ENCODE measurements at regions not wholly inside any gene's neighbourhood (a gene's known extent, or its start where the extent isn't known, plus 50 kb on each side); places are given as distances from the start of the nearest gene placed in this dataset.
"Not testable (repeated sequence)": the region's sequence is repeated elsewhere in the genome, so short reads cannot be mapped to it uniquely, and the experiment has no call there.

GRCh38 chr2:111670776-111671175 is 213.2 kb downstream of the ANAPC1 start:
- H3K18ac ChIP-seq (ENCODE audit: low read length) = no peak overlapping the region
- H3K9me3 ChIP-seq (ENCODE audit: insufficient read depth, low read depth, low read length) = peaks cover 14% of the 10 kb centered on the region
- no CpG with 5 or more reads among the region's 6 CpGs for WGBS (ENCODE audit: extremely low coverage, insufficient coverage, insufficient read length)
- no peak overlapping the region for H3K14ac ChIP-seq (ENCODE audit: low read length)
- no peak overlapping the region for H4K12ac ChIP-seq (ENCODE audit: low read depth, low read length)
- H3K4me2 ChIP-seq (ENCODE audit: low read length) = no peak overlapping the region
- no peaks in the 10 kb centered on the region for H3K4me1 ChIP-seq (ENCODE audit: control insufficient read depth in 1 of 2, insufficient read depth in 2 of 2, low read length in 2 of 2)
- H3K9ac ChIP-seq (ENCODE audit: low read length) = no peak overlapping the region
- no peak overlapping the region for H3K4ac ChIP-seq (ENCODE audit: low read depth, low read length)
- DNase-seq = no peak
- no peak overlapping the region for H3K4me3 ChIP-seq (ENCODE audit: low read depth, low read length)
- H2AFZ ChIP-seq (ENCODE audit: insufficient read depth, low read length, poor library complexity) = no peak overlapping the region
- H3K27ac ChIP-seq (ENCODE audit: low read depth, low read length) = no peak overlapping the region
- H2BK12ac ChIP-seq (ENCODE audit: low read length) = no peak overlapping the region
- no peaks in the 10 kb centered on the region for H3K79me1 ChIP-seq (ENCODE audit: low read length)
- H4K91ac ChIP-seq (ENCODE audit: low read depth, low read length) = no peak overlapping the region
- no peak overlapping the region for H2AK5ac ChIP-seq (ENCODE audit: low read length)
- no peak overlapping the region for H4K8ac ChIP-seq (ENCODE audit: low read depth, low read length)
- H3K27me3 ChIP-seq (ENCODE audit: insufficient read depth, low read length) = no peaks in the 10 kb centered on the region
- H2BK5ac ChIP-seq (ENCODE audit: low read depth, low read length, poor library complexity) = no peak overlapping the region
- H3K79me2 ChIP-seq (ENCODE audit: control insufficient read depth, insufficient read depth, low read length, poor library complexity) = no peaks in the 10 kb centered on the region
- no peak overlapping the region for H3K23ac ChIP-seq (ENCODE audit: low read length)
- H3K36me3 ChIP-seq (ENCODE audit: control insufficient read depth in 1 of 2, insufficient read depth in 2 of 2, low read length in 2 of 2) = no peaks in the 10 kb centered on the region
- no peak overlapping the region for H2BK120ac ChIP-seq (ENCODE audit: insufficient read depth, low read length, poor library complexity)

- no peaks in the 10 kb centered on the region for H3K4me1 ChIP-seq (ENCODE audit: control insufficient read depth in 1 of 2, insufficient read depth in 2 of 2, low read length in 2 of 2)
- H3K27me3 ChIP-seq (ENCODE audit: insufficient read depth, low read length) = no peaks in the 10 kb centered on the region
- H3K4me3 ChIP-seq (ENCODE audit: low read depth, low read length) = no peak overlapping the region
- H3K18ac ChIP-seq (ENCODE audit: low read length) = no peak overlapping the region
- H3K36me3 ChIP-seq (ENCODE audit: control insufficient read depth in 1 of 2, insufficient read depth in 2 of 2, low read length in 2 of 2) = no peaks in the 10 kb centered on the region
- H3K4me2 ChIP-seq (ENCODE audit: low read length) = no peak overlapping the region
- no peak overlapping the region for H2AFZ ChIP-seq (ENCODE audit: insufficient read depth, low read length, poor library complexity)
- no peak overlapping the region for H4K12ac ChIP-seq (ENCODE audit: low read depth, low read length)
- H4K91ac ChIP-seq (ENCODE audit: low read depth, low read length) = no peak overlapping the region
- H3K79me2 ChIP-seq (ENCODE audit: control insufficient read depth, insufficient read depth, low read length, poor library complexity) = no peaks in the 10 kb centered on the region
- no peak overlapping the region for H3K23ac ChIP-seq (ENCODE audit: low read length)
- H3K9ac ChIP-seq (ENCODE audit: low read length) = no peak overlapping the region
- no CpG with 5 or more reads among the region's 15 CpGs for WGBS (ENCODE audit: extremely low coverage, insufficient coverage, insufficient read length)
- H2BK12ac ChIP-seq (ENCODE audit: low read length) = no peak overlapping the region
- peak in 1 of 2 donors; percentile 31 for DNase-seq
- no peak overlapping the region for H3K4ac ChIP-seq (ENCODE audit: low read depth, low read length)
- H2BK120ac ChIP-seq (ENCODE audit: insufficient read depth, low read length, poor library complexity) = no peak overlapping the region
- H3K27ac ChIP-seq (ENCODE audit: low read depth, low read length) = no peak overlapping the region
- no peaks in the 10 kb centered on the region for H3K79me1 ChIP-seq (ENCODE audit: low read length)
- no peak overlapping the region for H3K14ac ChIP-seq (ENCODE audit: low read length)
- H2BK5ac ChIP-seq (ENCODE audit: low read depth, low read length, poor library complexity) = no peak overlapping the region
- H4K8ac ChIP-seq (ENCODE audit: low read depth, low read length) = no peak overlapping the region
- peaks cover 13% of the 10 kb centered on the region for H3K9me3 ChIP-seq (ENCODE audit: insufficient read depth, low read depth, low read length)
- H2AK5ac ChIP-seq (ENCODE audit: low read length) = no peak overlapping the region
Observed at GRCh38 chr2:111671426-111672150, 212.4 kb downstream of the ANAPC1 start.

- H2AK5ac ChIP-seq (ENCODE audit: low read length); H4K8ac ChIP-seq (ENCODE audit: low read depth, low read length); H3K9ac ChIP-seq (ENCODE audit: low read length); H3K18ac ChIP-seq (ENCODE audit: low read length); H2AFZ ChIP-seq (ENCODE audit: insufficient read depth, low read length, poor library complexity); H4K12ac ChIP-seq (ENCODE audit: low read depth, low read length); H3K4ac ChIP-seq (ENCODE audit: low read depth, low read length); H3K23ac ChIP-seq (ENCODE audit: low read length); H2BK120ac ChIP-seq (ENCODE audit: insufficient read depth, low read length, poor library complexity); H2BK12ac ChIP-seq (ENCODE audit: low read length); H3K79me1 ChIP-seq (ENCODE audit: low read length); H3K27me3 ChIP-seq (ENCODE audit: insufficient read depth, low read length); H4K91ac ChIP-seq (ENCODE audit: low read depth, low read length); H3K14ac ChIP-seq (ENCODE audit: low read length); H3K36me3 ChIP-seq (ENCODE audit: control insufficient read depth in 1 of 2, insufficient read depth in 2 of 2, low read length in 2 of 2); H3K4me1 ChIP-seq (ENCODE audit: control insufficient read depth in 1 of 2, insufficient read depth in 2 of 2, low read length in 2 of 2); H3K27ac ChIP-seq (ENCODE audit: low read depth, low read length); H3K79me2 ChIP-seq (ENCODE audit: control insufficient read depth, insufficient read depth, low read length, poor library complexity); DNase-seq; H2BK5ac ChIP-seq (ENCODE audit: low read depth, low read length, poor library complexity); H3K4me3 ChIP-seq (ENCODE audit: low read depth, low read length); H3K4me2 ChIP-seq (ENCODE audit: low read length): not testable (repeated sequence)
- WGBS (ENCODE audit: extremely low coverage, insufficient coverage, insufficient read length) = no CpG with 5 or more reads among the region's 27 CpGs
- H3K9me3 ChIP-seq (ENCODE audit: insufficient read depth, low read depth, low read length) = peaks cover 11% of the 10 kb centered on the region
Observed at GRCh38 chr2:111672641-111673040, 211.4 kb downstream of the ANAPC1 start.

GRCh38 chr2:111673526-111673925 is 210.5 kb downstream of the ANAPC1 start:
- Histone ChIP-seq H2BK12ac (ENCODE audit: low read length) (no peak overlapping the region), H2BK120ac (ENCODE audit: insufficient read depth, low read length, poor library complexity) (no peak overlapping the region), H3K9me3 (ENCODE audit: insufficient read depth, low read depth, low read length) (peaks cover 10% of the 10 kb centered on the region), H3K23ac (ENCODE audit: low read length) (no peak overlapping the region), H3K4me2 (ENCODE audit: low read length) (no peak overlapping the region), H4K12ac (ENCODE audit: low read depth, low read length) (no peak overlapping the region), H3K79me1 (ENCODE audit: low read length) (no peaks in the 10 kb centered on the region), H3K27ac (ENCODE audit: low read depth, low read length) (no peak overlapping the region), H3K79me2 (ENCODE audit: control insufficient read depth, insufficient read depth, low read length, poor library complexity) (no peaks in the 10 kb centered on the region), H4K8ac (ENCODE audit: low read depth, low read length) (no peak overlapping the region), H3K4me3 (ENCODE audit: low read depth, low read length) (no peak overlapping the region), H3K14ac (ENCODE audit: low read length) (no peak overlapping the region), H3K4ac (ENCODE audit: low read depth, low read length) (no peak overlapping the region), H3K18ac (ENCODE audit: low read length) (no peak overlapping the region), H2AK5ac (ENCODE audit: low read length) (no peak overlapping the region), H3K4me1 (ENCODE audit: control insufficient read depth in 1 of 2, insufficient read depth in 2 of 2, low read length in 2 of 2) (no peaks in the 10 kb centered on the region), H2BK5ac (ENCODE audit: low read depth, low read length, poor library complexity) (no peak overlapping the region), H4K91ac (ENCODE audit: low read depth, low read length) (no peak overlapping the region), H3K36me3 (ENCODE audit: control insufficient read depth in 1 of 2, insufficient read depth in 2 of 2, low read length in 2 of 2) (no peaks in the 10 kb centered on the region), H3K9ac (ENCODE audit: low read length) (no peak overlapping the region), H3K27me3 (ENCODE audit: insufficient read depth, low read length) (no peaks in the 10 kb centered on the region), H2AFZ (ENCODE audit: insufficient read depth, low read length, poor library complexity) (no peak overlapping the region)
- WGBS (ENCODE audit: extremely low coverage, insufficient coverage, insufficient read length) = no CpG with 5 or more reads among the region's 4 CpGs
- peak; percentile 5 to 67 for DNase-seq
